ENCODE measurements at regions not wholly inside any gene's neighbourhood (a gene's known extent, or its start where the extent isn't known, plus 50 kb on each side); places are given as distances from the start of the nearest gene placed in this dataset.

GRCh38 chr2:105680357-105680756 lies 64.4 kb upstream of the NCK2 start:
- TF ChIP-seq CTCF (IDR thresholded peaks at IDR 0.05; ENCODE audit: borderline replicate concordance, extremely low read depth, low read length, poor library complexity, severe bottlenecking) (no peak), EZH2 (IDR thresholded peaks at IDR 0.05; ENCODE audit: borderline replicate concordance, low read depth, low read length, severe bottlenecking) (no peak)
